Motor neuron (in vitro differentiated cells): ENCODE measurements at regions not wholly inside any gene's neighbourhood (a gene's known extent, or its start where the extent isn't known, plus 50 kb on each side); places are given as distances from the start of the nearest gene placed in this dataset.

Source experiments
- ATAC-seq, 8 experiments: fragments of 200-7000 bp; cut with Tn5 transposase; replicated peaks in 6 of 8; 2 replicates each; pipeline ENCODE4 v1.8.0; 2021; ENCODE audit warnings: mild to moderate bottlenecking in 8 of 8, moderate library complexity in 8 of 8
- H3K27ac ChIP-seq, 2 donors: fragments of 250-450 bp; sonication (Bioruptor Pico); 2 replicates each; pipeline ENCODE4 v1.9.0; 2021; ENCODE audit warnings: antibody characterized with exemption in 2 of 2, mild to moderate bottlenecking in 2 of 2, moderate library complexity in 1 of 2
- H3K4me1 ChIP-seq, 2 donors: fragments of 250-450 bp; sonication (Bioruptor Pico); replicated peaks in 1 of 2; 2 replicates each; pipeline ENCODE4 v1.6.1; 2021; ENCODE audit warnings: antibody characterized with exemption in 2 of 2, mild to moderate bottlenecking in 2 of 2, moderate library complexity in 1 of 2
- H3K4me3 ChIP-seq, 5 donors: fragments of 250-450 bp; sonication (Bioruptor Pico); 2 replicates each; pipeline ENCODE4 v1.9.0; 2021; ENCODE audit warnings: antibody characterized with exemption in 5 of 5, mild to moderate bottlenecking in 5 of 5, moderate library complexity in 4 of 5
- WGBS, 10 experiments: fragments of 450-650 bp; shearing (Covaris generic); methylation state at CpG; one replicate each; pipeline ENCODE4 v1.0.0; 2022; 5-methylcytosine and 5-hydroxymethylcytosine counted together
- in situ Hi-C, 9 experiments: fragments of 400-800 bp; cut with MboI; loops; one replicate each; pipeline ENCODE4 v1.15.0; 2021; ENCODE audit warnings: low sequenced_read_pairs in 9 of 9, low pct_unique_long_range_greater_than_20kb in 2 of 9; ENCODE audit not compliant: unreplicated experiment in 9 of 9

- 82 to 97% (median 91%) methylated on average over 3 to 5 of the region's 5 CpGs; no CpG with 5 or more reads in 2 of the 10 experiments for WGBS, 10 experiments
- H3K4me3 ChIP-seq: no peak overlapping the region
- H3K27ac ChIP-seq: no peak overlapping the region
- in situ Hi-C loops: no loop called here
- H3K4me1 ChIP-seq: peaks cover 0 to 3% of the 10 kb centered on the region in 2 donors
- ATAC-seq: no peak
Observed at GRCh38 chr1:67991546-67991945, 58.9 kb downstream of the DIRAS3 start.

DNA sequence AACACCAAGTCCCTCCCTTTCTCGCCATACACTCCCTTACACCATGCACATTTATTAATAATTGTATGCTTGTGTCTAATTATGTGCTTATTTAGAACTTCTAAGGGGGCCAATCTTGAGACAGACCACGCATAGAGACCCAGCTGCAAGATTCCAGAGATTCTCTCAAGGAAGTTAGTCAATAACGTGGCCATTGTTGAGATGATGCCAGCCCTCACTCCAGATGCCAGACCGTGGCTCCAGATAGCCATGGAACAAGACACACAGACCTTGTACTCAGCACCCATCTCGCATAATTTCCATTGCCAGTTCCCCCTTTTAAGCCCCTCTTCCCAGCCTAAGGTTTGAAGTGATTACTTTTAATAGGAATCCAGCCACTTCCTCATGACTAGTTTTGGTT, 62.4 kb downstream of the DIRAS3 start:
- 37 to 100% (median 86%) methylated on average over 1 to 5 of the region's 5 CpGs; no CpG with 5 or more reads in 1 of the 10 experiments for WGBS, 10 experiments
- ATAC-seq: no peak
- in situ Hi-C loops: no loop called here
- no peak overlapping the region for H3K4me3 ChIP-seq
- no peak overlapping the region for H3K27ac ChIP-seq
- peaks cover 0 to 8% of the 10 kb centered on the region in 2 donors for H3K4me1 ChIP-seq

DNA sequence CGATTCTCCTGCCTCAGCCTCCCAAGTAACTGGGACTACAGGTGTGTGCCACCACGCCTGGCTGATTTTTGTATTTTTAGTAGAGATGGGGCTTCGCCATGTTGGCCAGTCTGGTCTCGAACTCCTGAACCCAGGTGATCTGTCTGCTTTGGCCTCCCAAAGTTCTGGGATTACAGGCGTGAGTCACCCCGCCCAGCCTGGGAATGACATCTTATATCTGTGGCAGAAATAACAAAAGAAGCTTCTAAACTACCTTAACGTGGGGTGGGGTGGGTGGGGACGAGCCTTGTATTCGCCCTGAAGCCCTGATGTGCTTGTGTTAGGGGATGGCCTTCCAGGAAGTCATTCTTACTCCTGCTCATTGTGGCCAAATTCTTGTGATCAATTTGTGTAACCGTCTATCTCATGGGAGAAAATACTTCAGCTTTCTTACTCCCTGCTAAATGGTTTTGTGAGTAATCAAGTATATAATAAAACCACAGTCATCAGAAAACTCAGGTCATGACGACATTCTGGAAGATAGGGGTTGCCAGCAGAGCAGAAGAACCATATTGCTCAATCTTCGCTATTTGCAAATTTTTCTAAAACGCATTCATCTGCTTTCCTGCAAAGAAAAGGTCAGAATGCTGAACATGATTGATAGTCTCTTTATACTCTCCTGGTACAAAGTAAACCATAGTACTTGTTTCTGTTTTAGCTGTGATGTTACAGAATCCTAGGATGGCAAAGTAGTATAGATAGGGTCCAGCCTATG, 63.2 kb downstream of the DIRAS3 start:
- Histone ChIP-seq H3K27ac (no peak overlapping the region), H3K4me1 (peaks cover 0 to 8% of the 10 kb centered on the region in 2 donors), H3K4me3 (no peak overlapping the region)
- in situ Hi-C loops: no loop called here
- 3 to 100% (median 88%) methylated on average over 1 to 13 of the region's 13 CpGs; no CpG with 5 or more reads in 2 of the 10 experiments for WGBS, 10 experiments
- peak in 3 of 8 experiments; percentile 31 to 96 (median 94) for ATAC-seq

DNA sequence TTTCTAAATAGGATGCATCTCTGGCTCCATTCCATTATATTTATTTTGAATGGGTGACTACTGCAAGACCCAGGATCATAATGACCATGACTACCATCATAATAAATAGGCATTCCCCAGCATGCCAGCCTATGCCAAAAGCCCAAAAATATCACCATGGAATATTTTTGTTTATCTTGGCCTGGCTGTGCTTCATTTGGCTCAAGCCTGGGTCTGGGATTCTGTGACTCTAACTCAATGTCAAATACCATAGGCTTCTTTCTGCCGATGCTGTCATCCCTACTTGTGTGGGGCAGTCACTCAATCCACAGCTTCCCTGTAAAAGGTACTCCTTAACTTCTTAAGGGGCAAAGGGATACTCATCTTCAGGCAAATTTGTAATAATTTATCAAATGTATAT, 66.6 kb downstream of the DIRAS3 start:
- Histone ChIP-seq H3K4me3 (no peak overlapping the region), H3K27ac (no peak overlapping the region), H3K4me1 (peaks cover 0 to 8% of the 10 kb centered on the region in 2 donors)
- ATAC-seq: no peak
- 100% methylated on average over 1 of the region's 1 CpG; no CpG with 5 or more reads in 3 of the 10 experiments for WGBS, 10 experiments
- in situ Hi-C loops: no loop called here

DNA sequence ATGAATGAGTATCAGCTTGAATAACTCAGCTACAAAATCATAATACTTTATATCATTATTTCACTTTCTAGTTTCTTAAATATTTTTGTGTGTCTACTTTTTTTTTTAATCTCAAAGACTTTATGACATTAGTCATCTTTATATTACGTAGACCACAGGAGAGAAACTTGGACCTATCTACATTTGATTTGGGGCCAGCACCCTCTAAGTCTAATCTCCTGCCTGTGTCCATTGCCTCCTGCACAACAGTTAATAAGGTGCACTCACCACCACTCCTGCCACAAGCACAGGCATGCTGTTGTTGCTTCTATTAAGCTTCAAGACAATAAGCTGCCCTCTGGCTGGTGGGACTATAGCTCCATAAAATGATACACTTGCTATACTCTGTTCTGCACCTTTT, 70.4 kb downstream of the DIRAS3 start:
- in situ Hi-C loops: no loop called here
- WGBS, 10 experiments: 36 to 100% (median 100%) methylated on average over 1 of the region's 1 CpG; no CpG with 5 or more reads in 1 of the 10 experiments
- ATAC-seq: no peak

GRCh38 chr1:67979532-67979931, 70.9 kb downstream of the DIRAS3 start:
- Histone ChIP-seq H3K27ac (no peak overlapping the region), H3K4me3 (no peak overlapping the region), H3K4me1 (no peaks in the 10 kb centered on the region)
- 83 to 100% (median 92%) methylated on average over 2 of the region's 2 CpGs for WGBS, 10 experiments
- in situ Hi-C loops: no loop called here
- ATAC-seq: peak in 1 of 8 experiments; percentile 44

More for the DNA sequence above, 70.4 kb downstream of the DIRAS3 start:
- H3K4me3 ChIP-seq: no peak overlapping the region
- no peaks in the 10 kb centered on the region for H3K4me1 ChIP-seq
- no peak overlapping the region for H3K27ac ChIP-seq

DNA sequence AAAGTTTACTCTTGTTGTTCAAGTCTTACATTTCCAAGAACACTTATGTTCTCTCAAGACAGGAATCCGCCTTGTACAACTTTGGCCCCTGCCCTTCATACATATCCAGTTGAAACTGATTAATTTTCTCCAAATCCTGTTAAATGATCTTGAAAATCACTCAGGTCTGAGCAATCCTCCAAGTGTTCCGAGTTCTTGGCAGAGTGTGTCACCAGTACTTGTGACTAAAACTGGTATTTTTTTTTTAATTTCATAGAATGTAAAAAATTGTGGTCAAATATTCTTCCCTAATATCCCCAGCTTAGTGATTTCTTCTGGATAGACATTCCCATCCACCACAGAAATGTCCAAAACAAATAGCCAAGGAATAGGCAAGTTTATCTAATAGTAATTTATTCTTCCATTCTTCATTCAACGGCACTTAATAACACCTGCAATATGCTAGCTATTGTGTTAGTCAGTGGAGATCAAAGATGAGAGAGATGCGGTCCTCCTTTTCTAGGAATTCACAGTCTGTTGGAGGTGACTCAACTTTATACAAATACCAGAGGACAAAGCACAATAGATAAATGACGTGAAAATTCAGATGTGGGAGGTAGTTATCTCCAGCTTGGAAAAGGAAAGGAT, 71.4 kb downstream of the DIRAS3 start:
- in situ Hi-C loops: no loop called here
- Histone ChIP-seq H3K4me1 (no peaks in the 10 kb centered on the region), H3K4me3 (no peak overlapping the region), H3K27ac (no peak overlapping the region)
- peak in 4 of 8 experiments; percentile 25 to 64 (median 61) for ATAC-seq
- WGBS, 10 experiments: 12 to 100% (median 79%) methylated on average over 1 to 5 of the region's 5 CpGs

GRCh38 chr1:67977756-67978155, 72.7 kb downstream of the DIRAS3 start:
- Histone ChIP-seq H3K27ac (no peak overlapping the region), H3K4me1 (no peaks in the 10 kb centered on the region), H3K4me3 (no peak overlapping the region)
- ATAC-seq: no peak
- in situ Hi-C loops: no loop called here
- 20 to 100% (median 87%) methylated on average over 1 to 3 of the region's 3 CpGs for WGBS, 10 experiments

DNA sequence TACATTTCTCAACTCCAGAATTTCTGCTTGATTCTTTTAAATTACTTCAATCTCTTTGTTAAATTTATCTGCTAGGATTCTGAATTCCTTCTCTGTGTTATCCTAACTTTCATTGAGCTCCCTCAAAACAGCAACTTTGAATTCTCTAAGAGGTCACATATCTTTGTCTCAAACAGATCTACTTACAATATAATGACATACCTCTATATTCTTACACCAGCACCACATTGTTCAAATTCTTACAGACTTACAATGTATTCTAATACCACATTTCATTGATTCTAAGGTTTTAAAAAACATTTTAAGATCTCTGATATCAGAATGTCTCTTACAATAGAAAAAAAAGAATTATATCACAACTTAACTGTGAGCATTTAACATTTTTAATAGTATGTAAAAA, 77.4 kb downstream of the DIRAS3 start:
- no peaks in the 10 kb centered on the region for H3K4me1 ChIP-seq
- in situ Hi-C loops: no loop called here
- H3K27ac ChIP-seq: no peak overlapping the region
- no peak overlapping the region for H3K4me3 ChIP-seq
- no peak for ATAC-seq

DNA sequence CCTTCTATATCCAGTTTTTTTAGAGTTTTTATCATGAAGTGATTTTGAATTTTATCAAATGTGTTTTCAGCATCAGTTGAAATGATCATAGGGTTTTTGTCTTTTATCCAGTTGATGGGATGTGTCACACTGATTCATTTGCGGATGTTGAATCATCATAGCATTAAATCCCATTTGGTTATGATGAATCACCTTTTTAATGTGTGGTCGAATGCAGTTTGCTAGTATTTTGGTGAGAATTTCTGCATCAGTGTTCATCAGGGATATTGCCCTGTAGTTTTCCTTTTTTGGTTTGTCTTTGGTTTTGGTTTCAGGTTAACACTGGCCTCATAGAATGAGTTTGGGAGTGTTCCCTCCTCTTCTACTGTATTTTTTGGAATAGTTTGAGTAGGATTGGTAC, 80.3 kb downstream of the DIRAS3 start:
- in situ Hi-C loops: no loop called here
- peak in 2 of 8 experiments; percentile 75 to 79 for ATAC-seq
- Histone ChIP-seq H3K27ac (no peak overlapping the region), H3K4me3 (no peak overlapping the region), H3K4me1 (peaks cover 4% of the 10 kb centered on the region in 2 donors)
- WGBS, 10 experiments: 0 to 100% (median 65%) methylated on average over 1 to 2 of the region's 2 CpGs

DNA sequence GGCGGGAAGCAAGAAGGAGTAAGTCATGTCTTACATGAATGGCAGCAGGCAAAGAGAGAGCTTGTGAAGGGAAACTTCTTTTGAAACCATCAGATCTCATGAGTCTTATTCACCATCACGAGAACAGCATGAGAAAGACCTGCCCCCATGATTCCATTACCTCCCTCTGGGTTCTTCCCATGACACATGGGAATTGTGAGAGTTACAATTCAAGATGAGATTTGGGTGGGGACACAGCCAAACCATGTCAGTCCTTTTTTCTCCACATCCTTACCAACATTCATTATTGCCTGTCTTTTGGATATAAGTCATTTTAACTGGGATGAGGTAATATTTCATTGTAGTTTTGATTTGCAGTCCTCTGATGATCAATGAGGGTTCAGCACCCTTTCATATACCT, 81.0 kb downstream of the DIRAS3 start:
- H3K4me3 ChIP-seq: no peak overlapping the region
- WGBS, 10 experiments: 22 to 100% (median 85%) methylated on average over 1 to 2 of the region's 2 CpGs
- no peak for ATAC-seq
- H3K27ac ChIP-seq: no peak overlapping the region
- peaks cover 7 to 9% of the 10 kb centered on the region in 2 donors for H3K4me1 ChIP-seq
- in situ Hi-C loops: no loop called here

DNA sequence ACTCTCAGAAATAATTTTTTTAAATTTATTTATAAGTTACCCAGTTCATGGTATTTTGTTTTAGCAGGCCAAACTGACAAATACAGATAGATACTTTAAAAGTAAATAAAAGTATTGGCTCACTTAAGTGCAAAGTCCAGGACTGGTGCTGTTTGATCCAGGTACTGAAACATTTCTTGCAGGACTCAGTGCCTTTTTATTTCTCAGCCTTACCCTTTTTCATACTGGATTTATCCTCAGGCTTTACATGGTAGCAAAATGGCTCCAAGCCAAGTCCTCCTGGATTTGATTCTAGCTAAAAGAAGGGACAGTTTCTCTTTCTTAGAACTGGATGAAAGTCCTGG, 83.8 kb downstream of the DIRAS3 start:
- no peak for ATAC-seq
- no peak overlapping the region for H3K27ac ChIP-seq
- H3K4me1 ChIP-seq: peaks cover 7 to 9% of the 10 kb centered on the region in 2 donors
- in situ Hi-C loops: no loop called here
- H3K4me3 ChIP-seq: no peak overlapping the region

DNA sequence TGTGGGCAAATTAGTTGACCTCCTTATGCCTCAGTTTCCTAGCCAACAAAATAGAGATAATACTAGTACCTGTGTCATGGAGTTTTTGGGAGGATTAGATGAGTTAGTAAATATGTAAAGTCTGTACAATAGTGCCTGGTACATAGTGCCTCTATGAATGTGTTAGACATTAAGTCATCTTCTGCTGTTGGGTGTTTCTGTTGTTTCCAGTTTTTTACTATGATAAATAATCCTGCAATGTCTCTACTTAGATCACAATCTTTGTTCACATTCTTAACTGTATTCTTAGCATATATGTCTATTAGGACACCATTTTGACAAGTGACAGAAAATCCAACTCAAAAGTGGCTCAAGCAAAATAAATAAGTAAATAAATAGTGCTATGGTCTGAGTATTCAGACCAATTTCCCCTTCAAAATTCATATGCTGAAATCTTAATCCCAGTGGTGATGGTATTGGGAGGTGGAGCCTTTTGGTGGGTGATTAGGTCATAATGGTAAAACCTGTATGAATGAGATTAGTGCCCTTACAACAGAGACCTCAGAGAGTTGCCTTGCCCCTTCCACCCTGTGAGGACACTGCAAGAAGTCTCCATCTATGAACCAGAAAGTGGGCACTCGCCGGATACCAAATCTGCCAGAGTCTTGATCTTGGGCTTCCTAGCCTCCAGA, 84.3 kb downstream of the DIRAS3 start:
- 83 to 100% (median 100%) methylated on average over 2 of the region's 2 CpGs; no CpG with 5 or more reads in 3 of the 10 experiments for WGBS, 10 experiments
- Histone ChIP-seq H3K4me1 (peaks cover 7 to 9% of the 10 kb centered on the region in 2 donors), H3K27ac (no peak overlapping the region), H3K4me3 (no peak overlapping the region)
- peak in 2 of 8 experiments; percentile 69 to 72 for ATAC-seq
- in situ Hi-C loops: no loop called here
